ENCODE measurements at regions not wholly inside any gene's neighbourhood (a gene's known extent, or its start where the extent isn't known, plus 50 kb on each side); places are given as distances from the start of the nearest gene placed in this dataset.
A peak's percentile ranks its signal among the peaks of the same experiment; 100 is the strongest.

GRCh38 chr20:50404419-50405234 lies 105.6 kb upstream of the PTPN1 start:
- Histone ChIP-seq H3K27ac (peak overlapping the region in 1 of 2 donors; percentile 16), H3K27me3 (replicated peaks; ENCODE audit: insufficient read depth) (no peaks in the 10 kb centered on the region), H3K36me3 (no peaks in the 10 kb centered on the region), H3K9me3 (no peaks in the 10 kb centered on the region), H3K4me3 (no peak overlapping the region), H3K4me1 (replicated peaks) (no peaks in the 10 kb centered on the region)
- 88% methylated on average over 9 of the region's 9 CpGs for WGBS
- TF ChIP-seq, protein P1, sequence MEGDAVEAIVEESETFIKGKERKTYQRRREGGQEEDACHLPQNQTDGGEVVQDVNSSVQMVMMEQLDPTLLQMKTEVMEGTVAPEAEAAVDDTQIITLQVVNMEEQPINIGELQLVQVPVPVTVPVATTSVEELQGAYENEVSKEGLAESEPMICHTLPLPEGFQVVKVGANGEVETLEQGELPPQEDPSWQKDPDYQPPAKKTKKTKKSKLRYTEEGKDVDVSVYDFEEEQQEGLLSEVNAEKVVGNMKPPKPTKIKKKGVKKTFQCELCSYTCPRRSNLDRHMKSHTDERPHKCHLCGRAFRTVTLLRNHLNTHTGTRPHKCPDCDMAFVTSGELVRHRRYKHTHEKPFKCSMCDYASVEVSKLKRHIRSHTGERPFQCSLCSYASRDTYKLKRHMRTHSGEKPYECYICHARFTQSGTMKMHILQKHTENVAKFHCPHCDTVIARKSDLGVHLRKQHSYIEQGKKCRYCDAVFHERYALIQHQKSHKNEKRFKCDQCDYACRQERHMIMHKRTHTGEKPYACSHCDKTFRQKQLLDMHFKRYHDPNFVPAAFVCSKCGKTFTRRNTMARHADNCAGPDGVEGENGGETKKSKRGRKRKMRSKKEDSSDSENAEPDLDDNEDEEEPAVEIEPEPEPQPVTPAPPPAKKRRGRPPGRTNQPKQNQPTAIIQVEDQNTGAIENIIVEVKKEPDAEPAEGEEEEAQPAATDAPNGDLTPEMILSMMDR (IDR thresholded peaks at IDR 0.05): no peak
- TF ChIP-seq POLR2AphosphoS5 (IDR thresholded peaks at IDR 0.05) (no peak), POLR2A (IDR thresholded peaks at IDR 0.05) (no peak)
- DNase-seq (ENCODE audit: low spot score): no peak
- intact Hi-C loops (cut with DNase I): no loop called here

GRCh38 chr20:50405235-50405914 lies 104.8 kb upstream of the PTPN1 start:
- Histone ChIP-seq H3K9me3 (no peaks in the 10 kb centered on the region), H3K27ac (no peak overlapping the region), H3K4me1 (replicated peaks) (no peaks in the 10 kb centered on the region), H3K36me3 (no peaks in the 10 kb centered on the region), H3K4me3 (no peak overlapping the region), H3K27me3 (replicated peaks; ENCODE audit: insufficient read depth) (no peaks in the 10 kb centered on the region)
- no peak for TF ChIP-seq POLR2AphosphoS5 (IDR thresholded peaks at IDR 0.05)
- TF ChIP-seq POLR2A (IDR thresholded peaks at IDR 0.05): no peak
- TF ChIP-seq, protein P1 (IDR thresholded peaks at IDR 0.05): no peak
- WGBS: 77% methylated on average over 10 of the region's 10 CpGs
- intact Hi-C loops (cut with DNase I): no loop called here
- no peak for DNase-seq (ENCODE audit: low spot score)

DNA sequence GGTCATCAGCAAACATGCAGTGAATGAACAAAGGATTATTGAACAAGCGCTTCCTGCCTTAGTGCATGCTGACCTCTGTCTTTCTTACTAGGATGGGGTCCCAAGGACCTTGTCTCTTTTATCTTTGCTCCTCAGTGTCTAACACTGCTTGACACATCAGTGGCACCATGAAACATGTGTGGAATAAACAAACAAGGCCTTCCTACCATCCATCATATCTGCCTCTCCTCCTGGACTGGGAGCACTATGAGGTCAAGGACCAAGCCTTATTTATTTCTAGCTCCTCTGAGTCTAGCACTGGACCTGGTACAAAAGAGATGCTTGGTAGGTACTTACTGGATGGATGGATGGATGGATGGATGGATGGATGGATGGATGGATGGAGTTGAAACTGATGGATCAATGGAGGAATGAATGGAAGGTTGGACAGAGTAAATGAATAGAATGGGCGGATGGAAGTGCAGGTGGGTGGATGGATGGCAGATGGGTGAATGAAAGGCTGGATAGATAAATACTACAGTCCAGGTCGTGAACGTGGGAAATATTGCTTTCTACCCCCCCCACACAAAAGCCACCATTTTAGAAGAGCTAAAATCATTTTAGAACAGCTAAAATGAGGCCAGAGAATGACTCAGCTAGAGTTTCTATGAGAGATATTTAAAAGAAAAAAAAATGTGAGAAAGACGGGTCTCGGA lies 104.1 kb upstream of the PTPN1 start:
- DNase-seq (ENCODE audit: low spot score): no peak
- H3K36me3 ChIP-seq: no peaks in the 10 kb centered on the region
- H3K9me3 ChIP-seq: no peaks in the 10 kb centered on the region
- no peaks in the 10 kb centered on the region for H3K4me1 ChIP-seq (replicated peaks)
- 87% methylated on average over 6 of the region's 6 CpGs for WGBS
- H3K27ac ChIP-seq: no peak overlapping the region
- TF ChIP-seq, protein P1 (IDR thresholded peaks at IDR 0.05): no peak
- TF ChIP-seq POLR2AphosphoS5 (IDR thresholded peaks at IDR 0.05) (no peak), POLR2A (IDR thresholded peaks at IDR 0.05) (no peak)
- no peaks in the 10 kb centered on the region for H3K27me3 ChIP-seq (replicated peaks; ENCODE audit: insufficient read depth)
- intact Hi-C loops (cut with DNase I): no loop called here
- H3K4me3 ChIP-seq: no peak overlapping the region

DNA sequence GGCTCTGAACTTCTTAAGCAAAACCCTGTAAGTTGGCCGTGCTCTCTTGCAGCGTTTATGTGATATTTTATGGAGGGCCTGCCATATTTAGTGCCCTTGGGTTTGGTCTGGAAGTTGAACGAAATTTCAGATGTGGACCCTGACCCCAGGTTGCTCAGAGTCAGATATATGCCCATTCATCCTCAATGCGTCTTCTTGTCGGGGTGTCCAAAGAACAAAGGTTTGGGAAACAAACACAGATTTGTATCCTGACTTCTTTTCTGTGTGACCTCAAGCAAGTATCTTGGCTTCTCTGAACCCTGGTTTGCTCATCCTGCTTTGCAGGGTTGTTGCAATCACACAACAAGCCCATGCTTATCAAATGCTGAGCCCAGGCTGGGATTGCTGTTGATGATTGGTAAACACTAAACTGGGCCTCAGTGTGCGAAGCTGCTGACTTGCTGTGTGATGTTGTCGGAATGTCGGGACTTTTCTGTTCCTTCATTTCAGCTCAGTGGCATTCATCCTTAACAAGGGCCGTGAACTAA lies 103.5 kb upstream of the PTPN1 start:
- TF ChIP-seq POLR2AphosphoS5 (IDR thresholded peaks at IDR 0.05) (no peak), POLR2A (IDR thresholded peaks at IDR 0.05) (no peak)
- TF ChIP-seq, protein P1 (IDR thresholded peaks at IDR 0.05): no peak

More for the DNA sequence above, 103.5 kb upstream of the PTPN1 start:
- DNase-seq (ENCODE audit: low spot score): no peak
- 96% methylated on average over 9 of the region's 9 CpGs for WGBS
- no peak overlapping the region for H3K4me3 ChIP-seq
- no peaks in the 10 kb centered on the region for H3K27me3 ChIP-seq (replicated peaks; ENCODE audit: insufficient read depth)
- H3K36me3 ChIP-seq: no peaks in the 10 kb centered on the region
- H3K9me3 ChIP-seq: no peaks in the 10 kb centered on the region
- H3K27ac ChIP-seq: no peak overlapping the region
- intact Hi-C loops (cut with DNase I): no loop called here
- H3K4me1 ChIP-seq (replicated peaks): no peaks in the 10 kb centered on the region
